H9 (cell line): ENCODE measurements at regions not wholly inside any gene's neighbourhood (a gene's known extent, or its start where the extent isn't known, plus 50 kb on each side); places are given as distances from the start of the nearest gene placed in this dataset.

Experiments used
- DNase-seq: peaks from one replicate; pipeline ENCODE4 v3.0.0-alpha.2; 2017
- H2AFZ ChIP-seq: one replicate; pipeline ENCODE4 v1.6.1; 2013; ENCODE audit warnings: mild to moderate bottlenecking, low read length, control low read depth, moderate library complexity
- H2AK5ac ChIP-seq: 2 replicates; pipeline ENCODE4 v1.6.1; 2013; ENCODE audit warnings: low read length, control low read depth, mixed read lengths; ENCODE audit not compliant: insufficient read length
- H2BK120ac ChIP-seq: one replicate; pipeline ENCODE4 v1.6.1; 2013; ENCODE audit warnings: low read depth, mild to moderate bottlenecking, low read length, control low read depth, inconsistent platforms; ENCODE audit not compliant: poor library complexity, severe bottlenecking
- H2BK12ac ChIP-seq: 2 replicates; pipeline ENCODE4 v1.6.1; 2013; ENCODE audit warnings: low read length, control low read depth, mixed read lengths, low read depth; ENCODE audit not compliant: insufficient read length
- H2BK15ac ChIP-seq: 2 replicates; pipeline ENCODE4 v1.6.1; 2013; ENCODE audit warnings: low read depth, low read length, control low read depth
- H2BK20ac ChIP-seq: one replicate; pipeline ENCODE4 v1.6.1; 2013; ENCODE audit warnings: low read depth, mild to moderate bottlenecking, low read length, control low read depth, inconsistent platforms; ENCODE audit not compliant: poor library complexity, severe bottlenecking
- H2BK5ac ChIP-seq: 2 replicates; pipeline ENCODE4 v1.6.1; 2013; ENCODE audit warnings: low read length, control low read depth, mixed read lengths; ENCODE audit not compliant: insufficient read length
- H3K14ac ChIP-seq: 2 replicates; pipeline ENCODE4 v1.6.1; 2013; ENCODE audit warnings: low read length, control low read depth; ENCODE audit not compliant: insufficient read depth
- H3K18ac ChIP-seq: 2 replicates; pipeline ENCODE4 v1.6.1; 2013; ENCODE audit warnings: low read depth, mild to moderate bottlenecking, mixed read lengths, low read length, control low read depth; ENCODE audit not compliant: insufficient read length
- H3K23ac ChIP-seq: 2 replicates; pipeline ENCODE4 v1.6.1; 2013; ENCODE audit warnings: low read length, control low read depth, mixed read lengths, low read depth; ENCODE audit not compliant: insufficient read length
- H3K23me2 ChIP-seq: 2 replicates; pipeline ENCODE4 v1.6.1; 2013; ENCODE audit warnings: low read depth, mild to moderate bottlenecking, mixed read lengths, low read length, control low read depth; ENCODE audit not compliant: insufficient read length, poor library complexity, severe bottlenecking
- H3K27ac ChIP-seq: 2 replicates; pipeline ENCODE4 v1.5.1; 2013; ENCODE audit warnings: low read length, control low read depth, mixed read lengths, low read depth; ENCODE audit not compliant: insufficient read length
- H3K27me3 ChIP-seq: 2 replicates; pipeline ENCODE4 v1.6.1; 2013; ENCODE audit warnings: low read length, control low read depth, inconsistent platforms; ENCODE audit not compliant: insufficient read depth
- H3K4ac ChIP-seq: 2 replicates; pipeline ENCODE4 v1.6.1; 2013; ENCODE audit warnings: low read depth, mild to moderate bottlenecking, control low read depth, inconsistent platforms, low read length, moderate library complexity
- H3K4me1 ChIP-seq: 2 replicates; pipeline ENCODE4 v1.6.1; 2013; ENCODE audit warnings: low read length, control low read depth, inconsistent platforms; ENCODE audit not compliant: insufficient read depth
- H3K4me2 ChIP-seq: 2 replicates; pipeline ENCODE4 v1.6.1; 2013; ENCODE audit warnings: low read length, control low read depth, mixed read lengths; ENCODE audit not compliant: insufficient read length, insufficient read depth
- H3K56ac ChIP-seq: 2 replicates; pipeline ENCODE4 v1.6.1; 2013; ENCODE audit warnings: low read depth, mild to moderate bottlenecking, mixed read lengths, low read length, control low read depth; ENCODE audit not compliant: insufficient read length
- H3K79me1 ChIP-seq: 2 replicates; pipeline ENCODE4 v1.6.1; 2013; ENCODE audit warnings: low read depth, mild to moderate bottlenecking, moderate library complexity, low read length, control low read depth, inconsistent platforms; ENCODE audit not compliant: insufficient read depth, poor library complexity, severe bottlenecking
- H3K79me2 ChIP-seq: 2 replicates; pipeline ENCODE4 v1.6.1; 2013; ENCODE audit warnings: low read length, control low read depth, inconsistent platforms; ENCODE audit not compliant: insufficient read depth
- H3K9ac ChIP-seq: 2 replicates; pipeline ENCODE4 v1.6.1; 2013; ENCODE audit warnings: low read length, control low read depth, mixed read lengths; ENCODE audit not compliant: insufficient read length; ENCODE audit errors: extremely low read depth
- H3K9me3 ChIP-seq: one replicate; pipeline ENCODE4 v1.6.1; 2013; ENCODE audit warnings: low read depth, low read length, inconsistent platforms; ENCODE audit not compliant: control insufficient read depth
- H3T11ph ChIP-seq: one replicate; pipeline ENCODE4 v1.6.1; 2013; ENCODE audit warnings: mild to moderate bottlenecking, low read length, control low read depth, inconsistent platforms
- H4K20me1 ChIP-seq: one replicate; pipeline ENCODE4 v1.6.1; 2013; ENCODE audit not compliant: control insufficient read depth, insufficient read length, insufficient read depth
- H4K5ac ChIP-seq: 2 replicates; pipeline ENCODE4 v1.6.1; 2013; ENCODE audit warnings: low read depth, mild to moderate bottlenecking, mixed read lengths, low read length, control low read depth; ENCODE audit not compliant: insufficient read length
- H4K8ac ChIP-seq: replicated peaks from 2 replicates; pipeline ENCODE4 v1.6.1; 2013; ENCODE audit warnings: low read length, control low read depth, mixed read lengths, low read depth; ENCODE audit not compliant: insufficient read length
- H4K91ac ChIP-seq: 2 replicates; pipeline ENCODE4 v1.6.1; 2013; ENCODE audit warnings: low read depth, mild to moderate bottlenecking, moderate library complexity, mixed read lengths, low read length, control low read depth; ENCODE audit not compliant: insufficient read length
- H3K27ac Mint-ChIP-seq, 3 experiments: 2 replicates in 2 of 3; 3 replicates in 1 of 3; pipeline ENCODE4 v1.8.0; 2020 to 2021; ENCODE audit warnings: mixed read lengths in 3 of 3, mild to moderate bottlenecking in 1 of 3, moderate library complexity in 1 of 3
- H3K27me3 Mint-ChIP-seq: 2 replicates; pipeline ENCODE4 v1.8.0; 2021; ENCODE audit warnings: low read depth, mild to moderate bottlenecking, moderate library complexity, mixed read lengths
- H3K36me3 Mint-ChIP-seq, 3 experiments: 2 replicates in 2 of 3; 3 replicates in 1 of 3; pipeline ENCODE4 v1.8.0; 2020 to 2021; ENCODE audit warnings: low read depth in 3 of 3, mixed read lengths in 3 of 3; ENCODE audit not compliant: insufficient read depth in 1 of 3
- H3K4me1 Mint-ChIP-seq, 2 experiments: 2 replicates each; pipeline ENCODE4 v1.8.0; 2020; ENCODE audit warnings: mixed read lengths in 2 of 2
- H3K4me3 Mint-ChIP-seq, 2 experiments: 2 replicates in 1 of 2; 3 replicates in 1 of 2; pipeline ENCODE4 v1.8.0; 2020 to 2021; ENCODE audit warnings: mild to moderate bottlenecking in 2 of 2, mixed read lengths in 2 of 2, moderate library complexity in 1 of 2
- H3K9me3 Mint-ChIP-seq, 2 experiments: 2 replicates in 1 of 2; 3 replicates in 1 of 2; pipeline ENCODE4 v1.8.0; 2020; ENCODE audit warnings: mild to moderate bottlenecking in 2 of 2, mixed read lengths in 2 of 2, moderate library complexity in 1 of 2
- CTCF ChIP-seq: fragments of 200-600 bp; sonication (generic); conservative IDR thresholded peaks from 3 replicates; pipeline ENCODE4 v1.8.0; 2021; ENCODE audit warnings: antibody characterized with exemption, mild to moderate bottlenecking
- WGBS: extraction: QIAGEN DNeasy Blood & Tissue Kit; methylation state at CpG from one replicate; pipeline ENCODE4 v1.1.7; 2013; ENCODE audit warnings: missing lambda C conversion rate, low lambda C conversion rate, mixed read lengths; ENCODE audit not compliant: insufficient read length; ENCODE audit errors: extremely low coverage; 5-methylcytosine and 5-hydroxymethylcytosine counted together

GRCh38 chr2:156689939-156690338, 253.8 kb downstream of the GPD2 start:
- no peak overlapping the region for H2AK5ac ChIP-seq
- no peak overlapping the region for H3K4ac ChIP-seq
- H3K36me3 Mint-ChIP-seq = peaks cover 1 to 13% (median 4%) of the 10 kb centered on the region in 3 experiments; a peak in 5 of 7 replicates
- H4K20me1 ChIP-seq = no peaks in the 10 kb centered on the region
- no peak overlapping the region for H2BK20ac ChIP-seq
- no peaks in the 10 kb centered on the region for H3K79me1 ChIP-seq
- H3K56ac ChIP-seq = no peak overlapping the region
- H3K14ac ChIP-seq = no peak overlapping the region
- H4K91ac ChIP-seq = no peak overlapping the region
- H3K23ac ChIP-seq = no peak overlapping the region
- H3K23me2 ChIP-seq = no peaks in the 10 kb centered on the region
- no peak for TF ChIP-seq CTCF
- no peak overlapping the region for H3K27ac Mint-ChIP-seq
- no peak overlapping the region for H2BK15ac ChIP-seq
- no peak overlapping the region for H2AFZ ChIP-seq
- H2BK5ac ChIP-seq = no peak overlapping the region
- no peak overlapping the region for H4K8ac ChIP-seq
- no peak overlapping the region for H4K5ac ChIP-seq
- H2BK12ac ChIP-seq = no peak overlapping the region
- no peaks in the 10 kb centered on the region; the same call in 1 of the 2 replicates for H3K4me1 ChIP-seq
- H3T11ph ChIP-seq = no peak overlapping the region
- no peak overlapping the region for H3K27ac ChIP-seq
- peaks cover 4 to 7% of the 10 kb centered on the region in 2 experiments; a peak in 2 of 5 replicates for H3K9me3 Mint-ChIP-seq
- no peak overlapping the region for H3K9ac ChIP-seq
- H3K4me3 Mint-ChIP-seq = no peak overlapping the region
- no peak for DNase-seq
- H2BK120ac ChIP-seq = no peak overlapping the region
- H3K18ac ChIP-seq = no peak overlapping the region
- H3K79me2 ChIP-seq = no peaks in the 10 kb centered on the region
- no peaks in the 10 kb centered on the region for H3K27me3 ChIP-seq
- no peak overlapping the region for H3K4me2 ChIP-seq
- H3K27me3 Mint-ChIP-seq = no peaks in the 10 kb centered on the region
- peaks cover 17 to 20% of the 10 kb centered on the region in 2 experiments for H3K4me1 Mint-ChIP-seq
- WGBS = no CpG with 5 or more reads among the region's 1 CpG
- no peaks in the 10 kb centered on the region for H3K9me3 ChIP-seq
